ENCODE measurements at regions not wholly inside any gene's neighbourhood (a gene's known extent, or its start where the extent isn't known, plus 50 kb on each side); places are given as distances from the start of the nearest gene placed in this dataset.
A peak's percentile ranks its signal among the peaks of the same experiment; 100 is the strongest.

GRCh38 chr2:150136401-150136800 lies 351.1 kb downstream of the RND3 start:
- POLR2A ChIA-PET = no interaction called here
- H4K20me1 ChIP-seq (ENCODE audit: insufficient read depth) = no peaks in the 10 kb centered on the region
- TF ChIP-seq, protein P1, sequence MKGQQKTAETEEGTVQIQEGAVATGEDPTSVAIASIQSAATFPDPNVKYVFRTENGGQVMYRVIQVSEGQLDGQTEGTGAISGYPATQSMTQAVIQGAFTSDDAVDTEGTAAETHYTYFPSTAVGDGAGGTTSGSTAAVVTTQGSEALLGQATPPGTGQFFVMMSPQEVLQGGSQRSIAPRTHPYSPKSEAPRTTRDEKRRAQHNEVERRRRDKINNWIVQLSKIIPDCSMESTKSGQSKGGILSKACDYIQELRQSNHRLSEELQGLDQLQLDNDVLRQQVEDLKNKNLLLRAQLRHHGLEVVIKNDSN (IDR thresholded peaks at IDR 0.05; ENCODE audit: borderline replicate concordance, low read depth) = no peak
- TF ChIP-seq FOXM1 (IDR thresholded peaks at IDR 0.05; ENCODE audit: low read depth) (no peak), SMC3 (IDR thresholded peaks at IDR 0.05; ENCODE audit: low read depth, low read length) (no peak), TCF12 (IDR thresholded peaks at IDR 0.05) (peak; percentile 24; the same call in 1 of the 2 replicates)
- H2AFZ ChIP-seq (ENCODE audit: low read depth) = no peak overlapping the region
- no peaks in the 10 kb centered on the region for H3K79me2 ChIP-seq (ENCODE audit: insufficient read depth)
- H3K36me3 ChIP-seq (replicated peaks in 1 of 2; ENCODE audit: control insufficient read depth in 1 of 2, insufficient read depth in 2 of 2, low read length in 1 of 2) = no peaks in the 10 kb centered on the region
- H3K9me2 ChIP-seq = no peaks in the 10 kb centered on the region
- H3K27ac ChIP-seq (ENCODE audit: low read depth in 2 of 2, low read length in 1 of 2) = no peak overlapping the region
- no peaks in the 10 kb centered on the region for H3K27me3 ChIP-seq (ENCODE audit: insufficient read depth)
- H3K9me3 ChIP-seq = no peaks in the 10 kb centered on the region
- peaks cover 3 to 20% of the 10 kb centered on the region in 2 experiments; a peak in 3 of 4 replicates for H3K4me1 ChIP-seq (ENCODE audit: control insufficient read depth in 1 of 2, insufficient read depth in 2 of 2, low read depth in 1 of 2, low read length in 1 of 2)
- H3F3A ChIP-seq (replicated peaks; ENCODE audit: insufficient read depth) = peaks cover 19% of the 10 kb centered on the region
- WGBS (ENCODE audit: low lambda C conversion rate) = 67% methylated on average over 3 of the region's 3 CpGs
- no peak for DNase-seq
- CTCF ChIA-PET = no interaction called here
- no peak overlapping the region for H3K4me2 ChIP-seq
- no peak overlapping the region for H3K9ac ChIP-seq
- H3K4me3 ChIP-seq (ENCODE audit: low read depth in 2 of 2, low read length in 1 of 2) = no peak overlapping the region

DNA sequence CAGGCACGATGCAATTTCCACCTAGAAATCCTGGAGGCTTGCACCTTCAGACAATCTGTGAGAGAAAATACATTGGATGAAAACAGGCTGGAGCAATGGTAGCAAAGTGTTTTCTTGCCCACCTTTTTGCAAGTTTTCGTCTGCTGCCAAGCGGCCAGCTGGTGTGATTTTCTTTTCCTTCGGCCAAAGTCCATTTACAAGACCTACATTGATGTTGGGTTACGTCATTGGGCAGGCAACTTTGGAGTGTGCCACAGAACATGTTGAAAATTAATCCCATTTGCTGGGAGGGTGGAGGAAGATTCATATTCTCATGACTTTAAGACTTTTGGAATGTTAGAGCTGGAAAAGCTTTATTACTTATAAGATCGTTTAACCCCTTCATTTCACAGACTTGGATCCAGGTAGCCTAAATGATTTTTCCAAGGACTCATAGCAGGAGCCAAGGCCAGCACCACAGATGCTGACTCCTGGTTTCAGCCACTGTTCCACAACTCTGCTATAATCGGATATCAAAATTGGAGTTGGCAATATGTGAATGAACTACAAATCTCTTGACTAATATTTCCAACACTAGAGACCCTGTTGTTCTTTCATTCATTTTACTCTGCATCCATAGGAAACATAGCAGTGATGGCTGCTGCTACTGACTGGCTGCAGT lies 352.1 kb downstream of the RND3 start:
- no peaks in the 10 kb centered on the region for H4K20me1 ChIP-seq (ENCODE audit: insufficient read depth)
- H3K27ac ChIP-seq (ENCODE audit: low read depth in 2 of 2, low read length in 1 of 2) = no peak overlapping the region
- H3F3A ChIP-seq (replicated peaks; ENCODE audit: insufficient read depth) = peaks cover 13% of the 10 kb centered on the region
- H3K9ac ChIP-seq = no peak overlapping the region
- no peak overlapping the region for H2AFZ ChIP-seq (ENCODE audit: low read depth)
- DNase-seq = no peak
- no peaks in the 10 kb centered on the region for H3K27me3 ChIP-seq (ENCODE audit: insufficient read depth)
- no peak overlapping the region for H3K4me2 ChIP-seq
- no peaks in the 10 kb centered on the region for H3K36me3 ChIP-seq (replicated peaks in 1 of 2; ENCODE audit: control insufficient read depth in 1 of 2, insufficient read depth in 2 of 2, low read length in 1 of 2)
- H3K9me2 ChIP-seq = no peaks in the 10 kb centered on the region
- 75% methylated on average over 7 of the region's 7 CpGs for WGBS (ENCODE audit: low lambda C conversion rate)
- peaks cover 3 to 11% of the 10 kb centered on the region in 2 experiments; a peak in 3 of 4 replicates for H3K4me1 ChIP-seq (ENCODE audit: control insufficient read depth in 1 of 2, insufficient read depth in 2 of 2, low read depth in 1 of 2, low read length in 1 of 2)
- H3K4me3 ChIP-seq (ENCODE audit: low read depth in 2 of 2, low read length in 1 of 2) = no peak overlapping the region
- CTCF ChIA-PET = interaction anchor here (0.8 to 1.3 kb wide), 3 partner anchors 9 to 39 kb away, joined by 3 read pairs; no protein-coding TSS in a partner anchor
- H3K9me3 ChIP-seq = no peaks in the 10 kb centered on the region
- no peaks in the 10 kb centered on the region for H3K79me2 ChIP-seq (ENCODE audit: insufficient read depth)
- POLR2A ChIA-PET = no interaction called here
- TF ChIP-seq, protein P1 (IDR thresholded peaks at IDR 0.05; ENCODE audit: borderline replicate concordance, low read depth) = no peak
- no peak for TF ChIP-seq SIN3A (IDR thresholded peaks at IDR 0.05; ENCODE audit: borderline replicate concordance, low read depth, low read length)
- no peak for TF ChIP-seq GATA2 (CRISPR knock-in tag; IDR thresholded peaks at IDR 0.05)
- TF ChIP-seq USF2 (IDR thresholded peaks at IDR 0.05; ENCODE audit: borderline replicate concordance, low read depth, low read length) = no peak
- no peak for TF ChIP-seq YY1 (IDR thresholded peaks at IDR 0.05; ENCODE audit: low read depth)
- TF ChIP-seq FOSL2 (IDR thresholded peaks at IDR 0.05; ENCODE audit: borderline replicate concordance, low read depth) = no peak
- no peak for TF ChIP-seq POLR2AphosphoS5 (IDR thresholded peaks at IDR 0.05; ENCODE audit: low read depth, low read length)
- no peak for TF ChIP-seq FOXM1 (IDR thresholded peaks at IDR 0.05; ENCODE audit: low read depth)
- no peak for TF ChIP-seq RFX5 (IDR thresholded peaks at IDR 0.05; ENCODE audit: low read length)
- TF ChIP-seq MXI1 (IDR thresholded peaks at IDR 0.05; ENCODE audit: low read depth, low read length) = no peak
- TF ChIP-seq CHD2 (IDR thresholded peaks at IDR 0.05; ENCODE audit: low read length, partially characterized antibody) = no peak
- no peak for TF ChIP-seq CTCF (IDR thresholded peaks at IDR 0.05)
- TF ChIP-seq NFIC (IDR thresholded peaks at IDR 0.05; ENCODE audit: borderline replicate concordance) = no peak
- TF ChIP-seq TEAD4 (IDR thresholded peaks at IDR 0.05; ENCODE audit: borderline replicate concordance, insufficient read depth) = no peak
- no peak for TF ChIP-seq EZH2phosphoT487 (IDR thresholded peaks at IDR 0.05; ENCODE audit: borderline replicate concordance, low read depth)
- TF ChIP-seq MAX (IDR thresholded peaks at IDR 0.05; ENCODE audit: low read depth) = no peak
- no peak for TF ChIP-seq TAF1 (IDR thresholded peaks at IDR 0.05; ENCODE audit: borderline replicate concordance, low read depth, low read length)
- no peak for TF ChIP-seq JUND (IDR thresholded peaks at IDR 0.05)
- TF ChIP-seq, protein P2, sequence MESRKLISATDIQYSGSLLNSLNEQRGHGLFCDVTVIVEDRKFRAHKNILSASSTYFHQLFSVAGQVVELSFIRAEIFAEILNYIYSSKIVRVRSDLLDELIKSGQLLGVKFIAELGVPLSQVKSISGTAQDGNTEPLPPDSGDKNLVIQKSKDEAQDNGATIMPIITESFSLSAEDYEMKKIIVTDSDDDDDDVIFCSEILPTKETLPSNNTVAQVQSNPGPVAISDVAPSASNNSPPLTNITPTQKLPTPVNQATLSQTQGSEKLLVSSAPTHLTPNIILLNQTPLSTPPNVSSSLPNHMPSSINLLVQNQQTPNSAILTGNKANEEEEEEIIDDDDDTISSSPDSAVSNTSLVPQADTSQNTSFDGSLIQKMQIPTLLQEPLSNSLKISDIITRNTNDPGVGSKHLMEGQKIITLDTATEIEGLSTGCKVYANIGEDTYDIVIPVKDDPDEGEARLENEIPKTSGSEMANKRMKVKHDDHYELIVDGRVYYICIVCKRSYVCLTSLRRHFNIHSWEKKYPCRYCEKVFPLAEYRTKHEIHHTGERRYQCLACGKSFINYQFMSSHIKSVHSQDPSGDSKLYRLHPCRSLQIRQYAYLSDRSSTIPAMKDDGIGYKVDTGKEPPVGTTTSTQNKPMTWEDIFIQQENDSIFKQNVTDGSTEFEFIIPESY (IDR thresholded peaks at IDR 0.05; ENCODE audit: borderline replicate concordance, low read depth) = no peak
